Nephron (organoid): ENCODE measurements at regions not wholly inside any gene's neighbourhood (a gene's known extent, or its start where the extent isn't known, plus 50 kb on each side); places are given as distances from the start of the nearest gene placed in this dataset.

Experiments
- H3K27ac Mint-ChIP-seq, 3 experiments: 2 replicates each; pipeline ENCODE4 v1.8.0; 2020; ENCODE audit warnings: mixed read lengths in 3 of 3, mild to moderate bottlenecking in 2 of 3, moderate library complexity in 1 of 3
- H3K27me3 Mint-ChIP-seq: 2 replicates; pipeline ENCODE4 v1.8.0; 2021; ENCODE audit warnings: low read depth, mild to moderate bottlenecking, moderate library complexity, mixed read lengths
- H3K36me3 Mint-ChIP-seq: 2 replicates; pipeline ENCODE4 v1.8.0; 2020; ENCODE audit warnings: low read depth, mixed read lengths
- H3K4me1 Mint-ChIP-seq: 2 replicates; pipeline ENCODE4 v1.8.0; 2020; ENCODE audit warnings: mixed read lengths
- H3K4me3 Mint-ChIP-seq, 3 experiments: 2 replicates each; pipeline ENCODE4 v1.8.0; 2020; ENCODE audit warnings: mild to moderate bottlenecking in 3 of 3, mixed read lengths in 3 of 3, moderate library complexity in 2 of 3
- H3K9me3 Mint-ChIP-seq: 2 replicates; pipeline ENCODE4 v1.8.0; 2020; ENCODE audit warnings: mixed read lengths
- TF ChIP-seq, protein P1 (sequence below), 3 experiments: fragments of 200-600 bp; sonication (generic); IDR thresholded peaks; one replicate each; pipeline ENCODE4 v1.5.0; 2021; ENCODE audit warnings: antibody characterized with exemption in 3 of 3; ENCODE audit not compliant: unreplicated experiment in 3 of 3

DNA sequence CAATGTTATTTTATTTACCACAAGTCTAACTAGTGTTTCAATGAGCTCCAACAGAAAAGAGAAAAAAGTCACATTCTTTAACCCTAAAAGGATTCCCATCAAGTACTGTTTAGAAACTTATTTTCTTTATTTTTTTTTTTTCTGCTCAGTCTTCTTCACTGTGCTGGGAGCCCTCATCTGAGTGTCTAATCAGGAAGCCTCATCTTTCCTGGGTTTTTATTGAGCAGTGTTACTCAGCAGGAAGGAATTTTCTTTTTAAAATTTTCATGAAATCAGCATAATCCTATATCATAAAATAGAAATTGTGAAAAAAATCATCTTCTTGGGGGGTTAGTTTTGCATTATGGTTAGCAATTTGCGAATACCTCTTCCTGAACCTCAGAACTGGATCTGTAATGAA, 453.8 kb downstream of the CDH2 start:
- H3K27ac Mint-ChIP-seq = no peak overlapping the region
- peaks cover 10% of the 10 kb centered on the region for H3K9me3 Mint-ChIP-seq
- H3K4me3 Mint-ChIP-seq = no peak overlapping the region
- H3K36me3 Mint-ChIP-seq = no peaks in the 10 kb centered on the region
- H3K4me1 Mint-ChIP-seq = peaks cover 7% of the 10 kb centered on the region
- no peaks in the 10 kb centered on the region for H3K27me3 Mint-ChIP-seq
- TF ChIP-seq, protein P1, sequence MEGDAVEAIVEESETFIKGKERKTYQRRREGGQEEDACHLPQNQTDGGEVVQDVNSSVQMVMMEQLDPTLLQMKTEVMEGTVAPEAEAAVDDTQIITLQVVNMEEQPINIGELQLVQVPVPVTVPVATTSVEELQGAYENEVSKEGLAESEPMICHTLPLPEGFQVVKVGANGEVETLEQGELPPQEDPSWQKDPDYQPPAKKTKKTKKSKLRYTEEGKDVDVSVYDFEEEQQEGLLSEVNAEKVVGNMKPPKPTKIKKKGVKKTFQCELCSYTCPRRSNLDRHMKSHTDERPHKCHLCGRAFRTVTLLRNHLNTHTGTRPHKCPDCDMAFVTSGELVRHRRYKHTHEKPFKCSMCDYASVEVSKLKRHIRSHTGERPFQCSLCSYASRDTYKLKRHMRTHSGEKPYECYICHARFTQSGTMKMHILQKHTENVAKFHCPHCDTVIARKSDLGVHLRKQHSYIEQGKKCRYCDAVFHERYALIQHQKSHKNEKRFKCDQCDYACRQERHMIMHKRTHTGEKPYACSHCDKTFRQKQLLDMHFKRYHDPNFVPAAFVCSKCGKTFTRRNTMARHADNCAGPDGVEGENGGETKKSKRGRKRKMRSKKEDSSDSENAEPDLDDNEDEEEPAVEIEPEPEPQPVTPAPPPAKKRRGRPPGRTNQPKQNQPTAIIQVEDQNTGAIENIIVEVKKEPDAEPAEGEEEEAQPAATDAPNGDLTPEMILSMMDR (IDR thresholded peaks at IDR 0.05; ENCODE audit: unreplicated experiment in 3 of 3) = no peak

DNA sequence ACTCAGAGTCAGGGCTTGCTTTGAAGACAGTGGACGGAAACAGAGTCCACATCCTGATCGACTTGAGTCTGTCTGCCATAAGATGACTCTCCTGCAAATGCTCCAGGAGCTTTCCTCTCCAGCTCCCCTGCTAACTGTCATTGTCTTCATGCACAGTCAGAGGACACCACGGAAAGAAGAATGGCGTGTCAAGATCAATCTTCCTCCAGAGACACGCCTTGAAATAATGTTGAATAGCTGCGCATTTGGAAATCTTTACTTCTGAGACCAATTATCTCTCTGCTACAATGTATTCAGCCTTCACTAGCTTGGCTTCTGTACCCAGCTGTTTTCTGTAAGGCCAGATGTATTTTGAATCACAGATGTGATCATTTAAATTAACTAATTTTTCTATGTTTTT, 457.2 kb downstream of the CDH2 start:
- peaks cover 3% of the 10 kb centered on the region for H3K9me3 Mint-ChIP-seq
- no peak overlapping the region for H3K27ac Mint-ChIP-seq
- H3K4me3 Mint-ChIP-seq = no peak overlapping the region
- TF ChIP-seq, protein P1 (IDR thresholded peaks at IDR 0.05; ENCODE audit: unreplicated experiment in 3 of 3) = no peak
- no peaks in the 10 kb centered on the region for H3K36me3 Mint-ChIP-seq
- no peaks in the 10 kb centered on the region for H3K27me3 Mint-ChIP-seq
- peaks cover 9% of the 10 kb centered on the region for H3K4me1 Mint-ChIP-seq

DNA sequence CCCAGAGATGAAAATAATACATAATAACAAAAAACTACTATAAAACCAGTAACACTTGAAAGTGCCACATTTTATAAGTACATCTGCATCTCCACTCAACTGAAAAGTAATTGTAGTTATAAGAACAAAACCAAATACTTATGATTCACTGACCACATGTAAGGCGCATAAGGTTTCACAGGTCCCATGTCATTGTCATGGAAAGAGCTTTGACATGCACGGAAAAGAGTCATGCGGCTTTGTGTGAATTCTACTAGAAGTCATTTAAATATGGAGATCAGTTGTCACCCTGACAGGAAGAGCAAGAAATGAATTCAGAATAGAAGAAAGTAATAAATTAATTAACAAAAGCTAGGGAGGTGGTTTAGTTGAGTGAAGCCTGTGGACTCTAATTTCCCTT, 459.1 kb downstream of the CDH2 start:
- H3K9me3 Mint-ChIP-seq = peaks cover 8% of the 10 kb centered on the region
- no peak overlapping the region for H3K27ac Mint-ChIP-seq
- no peaks in the 10 kb centered on the region for H3K27me3 Mint-ChIP-seq
- TF ChIP-seq, protein P1 (IDR thresholded peaks at IDR 0.05; ENCODE audit: unreplicated experiment in 3 of 3) = no peak
- H3K36me3 Mint-ChIP-seq = no peaks in the 10 kb centered on the region
- H3K4me3 Mint-ChIP-seq = no peak overlapping the region
- peaks cover 20% of the 10 kb centered on the region for H3K4me1 Mint-ChIP-seq

DNA sequence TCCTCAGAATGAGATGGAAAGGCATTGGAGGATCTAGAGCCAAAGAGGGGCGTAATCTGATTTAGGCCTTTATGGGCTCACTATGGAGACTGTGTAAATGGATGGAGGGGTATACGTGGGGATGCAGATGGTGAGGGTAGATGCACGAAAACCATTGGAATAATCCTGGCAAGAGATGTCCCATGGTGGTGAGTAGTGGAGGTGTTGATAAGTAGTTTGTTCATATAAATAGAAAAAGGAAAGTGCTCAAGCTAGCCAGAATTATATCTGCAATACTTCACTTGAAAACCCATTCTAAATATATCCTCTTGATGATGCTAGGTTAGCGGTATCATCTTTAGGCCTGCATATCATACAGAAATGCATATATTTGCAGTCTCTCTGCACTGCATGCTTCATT, 459.7 kb downstream of the CDH2 start:
- Mint-ChIP-seq H3K4me3 (no peak overlapping the region), H3K4me1 (peaks cover 26% of the 10 kb centered on the region), H3K36me3 (no peaks in the 10 kb centered on the region), H3K9me3 (peaks cover 8% of the 10 kb centered on the region), H3K27me3 (no peaks in the 10 kb centered on the region), H3K27ac (no peak overlapping the region)
- TF ChIP-seq, protein P1 (IDR thresholded peaks at IDR 0.05; ENCODE audit: unreplicated experiment in 3 of 3) = no peak

DNA sequence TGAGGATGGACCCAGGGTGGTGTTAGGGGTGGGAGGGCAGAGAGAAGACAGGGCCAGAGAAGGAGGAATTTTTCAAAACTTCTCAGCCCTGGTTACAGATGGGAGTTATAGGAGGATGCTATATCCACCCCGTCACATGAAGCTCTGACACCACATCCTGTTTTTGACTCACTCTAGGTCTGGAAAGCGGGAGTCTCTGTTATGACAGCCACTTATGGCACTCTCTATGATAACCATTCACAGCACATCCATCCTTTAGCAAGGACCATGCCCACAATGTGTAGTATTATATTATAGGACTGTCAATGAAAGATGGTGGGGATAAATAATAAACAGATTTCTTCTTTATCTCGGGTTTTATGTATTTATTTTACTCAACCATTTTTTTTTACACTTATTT, 461.2 kb downstream of the CDH2 start:
- H3K4me1 Mint-ChIP-seq = peaks cover 38% of the 10 kb centered on the region
- H3K27me3 Mint-ChIP-seq = no peaks in the 10 kb centered on the region
- no peak overlapping the region for H3K4me3 Mint-ChIP-seq
- peaks cover 13% of the 10 kb centered on the region for H3K9me3 Mint-ChIP-seq
- TF ChIP-seq, protein P1 (IDR thresholded peaks at IDR 0.05; ENCODE audit: unreplicated experiment in 3 of 3) = no peak
- H3K36me3 Mint-ChIP-seq = peaks cover 5% of the 10 kb centered on the region
- H3K27ac Mint-ChIP-seq = no peak overlapping the region

DNA sequence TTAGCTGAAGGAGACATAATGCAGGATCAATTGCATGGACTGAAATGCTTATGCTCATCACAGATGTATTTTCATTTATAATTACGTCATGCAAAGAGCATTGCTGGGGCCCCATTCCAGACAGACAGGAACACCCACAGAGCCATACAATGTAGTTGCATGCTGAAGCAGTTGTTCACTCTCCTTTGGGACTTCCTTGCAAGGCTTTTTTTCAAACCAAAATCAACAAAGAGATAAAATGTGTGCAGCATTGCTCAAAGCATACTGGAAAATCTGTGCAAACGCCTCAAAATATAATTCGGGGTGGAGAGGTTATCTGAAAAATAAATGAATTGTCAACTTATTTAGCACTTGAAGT, 463.2 kb downstream of the CDH2 start:
- Mint-ChIP-seq H3K27me3 (no peaks in the 10 kb centered on the region), H3K27ac (peak overlapping the region; percentile 18 to 72 (median 38)), H3K9me3 (peaks cover 28% of the 10 kb centered on the region), H3K4me3 (no peak overlapping the region), H3K36me3 (peaks cover 10% of the 10 kb centered on the region), H3K4me1 (peaks cover 38% of the 10 kb centered on the region)
- TF ChIP-seq, protein P1 (IDR thresholded peaks at IDR 0.05; ENCODE audit: unreplicated experiment in 3 of 3) = no peak
